ENCODE measurements at regions not wholly inside any gene's neighbourhood (a gene's known extent, or its start where the extent isn't known, plus 50 kb on each side); places are given as distances from the start of the nearest gene placed in this dataset.

- TF ChIP-seq EZH2 (IDR thresholded peaks at IDR 0.05; ENCODE audit: low read depth, unreplicated experiment) = no peak
- no peak for TF ChIP-seq CTCF (conservative IDR thresholded peaks at IDR 0.05; ENCODE audit: low read depth in 2 of 2)
- TF ChIP-seq POLR2AphosphoS5 (IDR thresholded peaks at IDR 0.05; ENCODE audit: low read depth) = no peak
- TF ChIP-seq REST (IDR thresholded peaks at IDR 0.05; ENCODE audit: unreplicated experiment) = no peak
- TF ChIP-seq CREB1 (CRISPR knock-in tag; IDR thresholded peaks at IDR 0.05; ENCODE audit: low read depth) = no peak
- TF ChIP-seq STAT1 (IDR thresholded peaks at IDR 0.05; ENCODE audit: unreplicated experiment) = no peak
- no peak for TF ChIP-seq EZH2phosphoT487 (IDR thresholded peaks at IDR 0.05; ENCODE audit: unreplicated experiment)
- TF ChIP-seq ZNF331 (CRISPR knock-in tag; IDR thresholded peaks at IDR 0.05; ENCODE audit: low read depth) = no peak
- no peak for TF ChIP-seq ZNF114 (CRISPR knock-in tag; IDR thresholded peaks at IDR 0.05)
- TF ChIP-seq ETS1 (IDR thresholded peaks at IDR 0.05) = no peak
- TF ChIP-seq JUNB (IDR thresholded peaks at IDR 0.05; ENCODE audit: unreplicated experiment) = no peak
- TF ChIP-seq NANOG (IDR thresholded peaks at IDR 0.05; ENCODE audit: borderline replicate concordance) = no peak
- no peak for TF ChIP-seq ZNF462 (CRISPR knock-in tag; IDR thresholded peaks at IDR 0.05)
These were observed 309.8 kb downstream of the TMEM121 start for GRCh38 chr14:105836160-105836559.
